Medulla oblongata (tissue), 1 donor: ENCODE measurements at regions not wholly inside any gene's neighbourhood (a gene's known extent, or its start where the extent isn't known, plus 50 kb on each side); places are given as distances from the start of the nearest gene placed in this dataset.
A peak's percentile ranks its signal among the peaks of the same experiment; 100 is the strongest.
"Not testable (repeated sequence)": the region's sequence is repeated elsewhere in the genome, so short reads cannot be mapped to it uniquely, and the experiment has no call there.

Experiments
- DNase-seq: peaks from one replicate; pipeline ENCODE4 v3.0.0-alpha.2; 2015; ENCODE audit errors: extremely low spot score

DNA sequence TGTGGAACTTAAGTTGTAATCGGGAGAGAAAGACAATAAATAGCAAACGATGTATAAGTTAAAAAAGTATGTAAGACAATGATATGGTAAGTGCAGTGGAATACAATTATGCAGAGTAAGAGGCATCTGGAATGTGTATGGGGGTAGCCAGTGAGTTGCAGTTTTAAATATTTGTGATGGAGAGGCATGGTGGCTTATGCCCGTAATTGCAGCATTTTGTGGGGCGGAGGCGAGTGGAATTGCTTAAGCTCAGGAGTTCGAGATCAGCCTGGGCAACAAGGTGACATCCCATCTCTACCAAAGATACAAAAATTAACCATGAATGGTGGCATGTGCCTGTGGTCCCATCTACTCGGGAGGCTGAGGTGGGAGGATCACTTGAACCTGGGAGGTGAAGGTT lies 52.5 kb upstream of the WDFY3 start:
- no peak for DNase-seq

DNA sequence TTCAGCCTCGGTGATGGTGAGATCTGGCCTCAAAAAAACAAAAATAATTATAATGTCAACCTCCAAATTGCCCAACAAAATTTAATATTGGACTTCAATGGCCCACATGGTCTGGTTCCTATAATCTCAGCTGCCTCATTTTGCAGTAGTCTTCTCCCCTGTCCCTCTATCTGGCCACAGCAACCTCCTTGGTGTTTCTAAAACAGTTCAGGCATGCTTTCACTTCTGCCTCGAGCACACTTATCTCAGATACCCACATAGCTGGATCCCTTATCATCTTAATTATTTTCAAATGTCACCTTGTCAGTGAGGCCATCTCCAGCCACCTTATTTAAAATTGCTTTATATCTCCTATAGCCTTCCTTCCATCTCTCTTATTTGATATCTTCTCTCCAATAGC lies 52.9 kb upstream of the WDFY3 start:
- DNase-seq = no peak

DNA sequence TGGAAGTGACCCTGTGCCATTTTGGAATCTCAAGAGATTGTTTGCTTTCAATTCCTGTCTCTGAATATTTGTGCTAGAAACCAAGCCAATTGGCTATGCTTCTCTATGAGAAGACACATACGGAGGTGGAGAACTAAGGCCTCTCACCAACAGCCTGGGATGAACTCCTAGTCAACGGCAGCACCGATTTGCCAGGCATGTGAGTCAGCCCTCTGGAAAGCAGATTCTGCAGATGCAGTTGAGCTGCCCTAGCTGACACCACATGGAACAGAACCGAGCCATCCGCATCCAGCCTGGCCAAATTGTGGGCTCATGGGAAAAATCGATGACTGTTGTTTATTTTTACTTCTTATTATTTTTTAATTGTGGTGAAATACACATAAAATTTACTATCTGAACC lies 58.2 kb upstream of the WDFY3 start:
- no peak for DNase-seq

DNA sequence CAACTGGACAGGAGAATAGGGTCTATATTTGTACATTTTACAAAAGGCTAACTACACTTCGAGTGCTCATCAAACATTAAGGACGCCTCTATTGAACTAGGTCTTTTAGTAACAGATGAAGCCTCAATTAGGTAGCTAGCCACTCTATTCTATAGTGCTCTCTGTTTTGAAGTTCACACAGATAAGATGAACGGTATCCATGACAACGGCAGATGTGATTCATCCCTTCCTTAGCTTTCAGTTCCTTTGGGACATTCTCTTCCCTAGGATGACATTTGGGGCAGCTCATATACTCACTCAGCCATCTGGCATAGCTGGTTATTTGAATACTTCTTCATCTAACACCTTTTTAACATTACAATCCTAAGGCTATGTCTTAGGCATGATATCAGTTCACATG lies 62.4 kb upstream of the WDFY3 start:
- DNase-seq = no peak

DNA sequence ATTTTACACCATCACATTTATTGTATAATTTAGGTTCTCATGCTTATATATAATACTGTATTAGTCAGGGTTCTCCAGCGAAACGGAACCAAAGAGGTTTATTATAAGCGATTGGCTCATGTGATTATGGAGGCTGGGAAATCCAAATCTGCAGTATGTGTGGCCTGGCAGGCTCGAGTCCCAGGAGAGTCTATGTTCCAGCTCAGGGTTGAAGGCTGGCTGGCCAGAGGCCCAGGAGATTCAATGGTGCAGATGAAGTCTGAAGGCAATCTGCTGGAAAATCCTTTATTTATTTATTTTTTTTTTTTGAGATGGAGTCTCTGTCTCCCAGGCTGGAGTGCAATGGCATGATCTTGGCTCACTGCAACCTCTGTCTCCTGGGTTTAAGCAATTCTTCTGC lies 63.0 kb upstream of the WDFY3 start:
- DNase-seq = no peak

DNA sequence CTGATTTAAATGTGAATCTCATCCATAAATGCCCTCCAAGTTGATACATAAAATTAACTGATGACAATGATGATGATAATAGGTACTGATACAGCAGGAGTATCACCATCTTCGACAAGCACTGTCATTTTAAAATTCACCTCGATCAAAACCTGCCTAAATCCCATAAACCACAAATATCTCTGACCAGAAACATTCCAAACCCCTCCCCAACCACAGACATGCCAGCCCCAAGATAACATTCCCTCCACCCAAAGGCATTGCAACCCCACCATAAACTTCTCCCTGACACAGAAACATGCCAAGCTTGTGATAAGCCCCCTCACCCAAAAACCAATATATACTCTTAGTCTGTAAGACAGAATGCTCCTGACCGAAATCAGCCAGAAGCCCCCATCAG lies 63.7 kb upstream of the WDFY3 start:
- DNase-seq = no peak

DNA sequence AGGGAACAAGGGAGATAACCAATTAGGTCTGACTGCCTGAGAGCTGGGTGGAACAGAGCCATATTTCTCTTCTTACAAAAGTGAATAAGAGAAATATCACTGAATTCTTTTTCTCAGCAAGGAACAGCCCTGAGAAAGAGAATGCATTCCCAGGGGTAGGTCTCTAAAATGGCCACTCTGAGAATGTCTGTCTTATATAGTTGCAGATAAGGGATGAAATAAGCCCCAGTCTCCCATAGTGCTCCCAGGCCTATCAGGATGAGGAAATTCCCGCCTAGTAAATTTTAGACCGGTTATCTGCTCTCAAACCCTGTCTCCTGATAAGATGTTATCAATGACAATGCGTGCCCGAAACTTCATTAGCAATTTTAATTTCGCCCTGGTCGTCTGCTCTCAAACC lies 67.3 kb upstream of the WDFY3 start:
- not testable (repeated sequence) for DNase-seq

DNA sequence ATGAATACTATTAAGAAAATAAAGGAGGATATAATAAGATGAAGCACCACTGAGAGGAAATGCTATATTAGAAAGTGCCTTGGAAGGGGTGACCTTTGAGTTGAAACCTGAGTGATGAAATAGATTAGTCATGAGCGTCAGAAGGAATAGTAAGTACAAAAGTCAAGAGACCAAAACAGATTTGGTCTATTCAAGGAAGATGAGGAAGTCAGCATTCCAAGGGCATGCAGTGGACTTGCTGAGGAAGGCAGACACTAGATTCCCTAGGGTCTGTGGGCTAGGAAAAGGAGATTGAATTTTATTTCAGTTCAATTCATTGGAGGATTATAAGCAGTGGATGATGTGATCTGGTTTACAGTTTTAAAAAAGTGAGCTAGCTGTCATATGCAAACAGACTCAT lies 73.0 kb upstream of the WDFY3 start:
- no peak for DNase-seq

DNA sequence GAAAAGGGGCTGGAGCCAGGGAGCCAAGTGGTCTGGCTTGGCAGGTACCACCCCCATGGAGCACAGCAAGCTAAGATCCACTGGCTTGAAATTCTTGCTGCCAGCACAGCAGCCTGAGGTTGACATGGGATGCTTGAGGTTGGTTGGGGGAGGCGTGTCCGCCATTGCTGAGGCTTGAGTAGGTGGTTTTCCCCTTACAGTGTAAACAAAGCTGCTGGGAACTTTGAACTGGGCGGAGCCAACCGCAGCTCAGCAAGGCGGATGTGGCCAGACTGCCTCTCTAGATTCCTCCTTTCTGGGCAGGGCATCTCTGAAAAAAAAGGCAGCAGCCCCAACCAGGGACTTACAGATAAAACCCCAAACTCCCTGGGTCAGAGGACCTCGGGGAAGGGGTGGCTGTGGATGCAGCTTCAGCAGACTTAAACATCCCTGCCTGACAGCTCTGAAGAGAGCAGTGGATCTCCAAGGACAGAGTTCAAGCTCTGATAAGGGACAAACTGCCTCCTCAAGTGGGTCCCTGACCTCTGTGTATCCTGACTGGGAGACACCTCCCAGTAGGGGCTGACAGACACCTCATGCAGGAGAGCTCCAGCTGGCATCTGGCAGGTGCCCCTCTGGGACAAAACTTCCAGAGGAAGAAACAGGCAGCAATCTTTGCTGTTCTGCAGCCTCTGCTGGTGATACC lies 77.5 kb upstream of the WDFY3 start:
- not testable (repeated sequence) for DNase-seq

DNA sequence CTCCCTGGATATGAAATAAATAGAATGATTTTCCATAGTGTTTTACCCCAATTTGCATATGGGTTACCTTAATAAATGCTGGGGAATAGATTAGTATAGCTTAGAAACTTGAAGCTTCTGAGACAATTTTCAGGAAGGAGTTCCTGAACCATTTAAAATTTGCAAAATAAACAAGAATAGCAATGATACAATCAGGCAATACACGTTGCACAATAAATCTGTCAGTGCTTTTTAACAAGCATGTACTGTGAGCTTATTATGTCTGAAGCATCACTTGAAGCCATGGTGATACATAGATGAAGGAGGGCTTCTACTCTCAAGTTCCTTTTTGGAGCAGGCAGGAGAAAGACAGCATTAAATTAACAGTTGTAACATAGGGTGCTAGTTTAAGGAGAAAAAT lies 84.2 kb upstream of the WDFY3 start:
- DNase-seq = no peak

DNA sequence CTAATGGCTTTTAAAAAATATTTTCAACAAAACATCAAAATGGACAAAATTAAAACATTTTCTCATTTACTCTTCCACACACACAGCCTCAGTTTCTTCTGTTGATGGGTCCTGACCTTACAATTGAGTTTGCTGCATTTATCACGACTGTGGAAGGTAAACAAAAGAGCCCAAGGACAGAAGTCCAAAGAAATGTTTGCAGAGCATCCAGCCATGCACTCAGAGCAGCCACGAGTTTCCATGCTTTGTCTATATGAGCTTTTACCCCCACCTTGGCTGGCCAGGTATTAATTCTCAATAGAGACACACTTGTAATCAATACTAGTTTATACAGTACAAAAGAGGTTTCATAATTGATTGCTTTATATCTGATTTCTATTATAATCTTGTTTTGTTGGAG lies 85.0 kb upstream of the WDFY3 start:
- DNase-seq = no peak

DNA sequence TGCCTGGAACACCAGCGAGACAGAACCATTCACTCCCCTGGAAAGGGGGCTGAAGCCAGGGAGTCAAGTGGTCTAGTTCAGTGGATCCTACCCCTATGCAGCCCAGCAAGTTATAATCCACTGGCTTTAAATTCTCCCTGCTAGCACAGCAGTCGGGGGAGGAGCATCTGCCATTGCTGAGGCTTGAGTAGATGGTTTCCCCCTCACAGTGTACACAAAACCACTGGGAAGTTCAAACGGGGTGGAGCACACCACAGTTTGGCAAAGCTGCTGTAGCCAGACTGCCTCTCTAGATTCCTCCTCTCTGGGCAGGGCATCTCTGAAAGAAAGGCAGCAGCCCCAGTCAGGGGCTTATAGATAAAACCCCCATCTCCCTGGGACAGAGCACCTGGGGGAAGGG lies 88.4 kb upstream of the WDFY3 start:
- not testable (repeated sequence) for DNase-seq

DNA sequence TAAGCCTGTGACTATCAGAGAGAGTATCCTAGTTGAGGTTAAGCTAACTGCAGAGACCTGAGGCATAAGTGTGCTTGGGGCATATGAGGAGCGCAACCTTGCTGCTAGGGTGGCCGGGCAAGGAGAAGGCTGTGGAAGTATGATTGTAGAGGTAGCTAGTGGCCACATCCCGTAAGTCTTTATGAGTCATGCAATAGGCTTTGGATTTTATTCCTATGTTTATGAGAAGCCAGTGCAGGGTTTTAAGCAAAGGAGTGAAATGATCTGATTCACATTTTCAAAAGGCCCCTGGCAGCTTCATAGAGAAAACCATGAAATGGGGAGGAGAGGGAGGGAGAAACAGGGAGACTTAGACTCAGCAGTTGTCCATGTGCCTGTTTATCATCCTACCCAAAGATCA lies 92.1 kb upstream of the WDFY3 start:
- DNase-seq = no peak

DNA sequence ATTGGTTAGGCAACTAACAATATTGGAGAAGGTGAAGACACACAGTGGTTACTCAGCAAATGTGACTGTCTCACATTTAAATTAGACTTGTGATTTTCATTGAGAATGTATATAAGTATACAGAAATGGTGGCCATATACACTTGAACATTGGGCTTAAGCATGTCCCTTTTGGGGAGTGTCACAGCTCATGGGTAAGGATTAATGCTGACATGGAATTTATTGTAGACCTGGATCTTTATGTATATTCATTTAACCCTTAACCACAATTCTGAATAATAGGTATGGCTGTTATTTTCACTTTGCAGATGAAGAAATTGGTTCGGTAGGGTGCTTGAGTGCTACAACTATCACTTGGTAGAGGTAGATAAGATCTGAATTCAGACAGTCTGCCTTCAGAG lies 95.5 kb upstream of the WDFY3 start:
- no peak for DNase-seq

DNA sequence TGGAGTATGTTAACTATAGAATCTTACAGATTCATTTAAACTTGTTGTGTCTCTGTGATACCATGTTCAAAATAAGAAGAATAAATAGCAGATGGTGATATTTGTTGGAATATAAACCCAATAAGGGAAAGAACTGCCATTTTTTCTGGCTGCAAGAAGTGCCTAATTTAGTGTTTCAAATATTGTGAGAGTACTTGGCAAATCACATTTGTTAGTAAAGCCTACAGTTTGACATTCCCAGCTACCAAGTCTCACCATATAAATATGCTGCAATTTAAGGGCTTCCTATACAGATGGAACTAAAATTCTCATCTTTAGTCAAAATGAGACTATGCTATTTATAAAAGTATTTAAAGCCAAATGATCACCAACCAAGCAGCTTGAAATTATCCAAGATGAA lies 96.0 kb upstream of the WDFY3 start:
- no peak for DNase-seq

DNA sequence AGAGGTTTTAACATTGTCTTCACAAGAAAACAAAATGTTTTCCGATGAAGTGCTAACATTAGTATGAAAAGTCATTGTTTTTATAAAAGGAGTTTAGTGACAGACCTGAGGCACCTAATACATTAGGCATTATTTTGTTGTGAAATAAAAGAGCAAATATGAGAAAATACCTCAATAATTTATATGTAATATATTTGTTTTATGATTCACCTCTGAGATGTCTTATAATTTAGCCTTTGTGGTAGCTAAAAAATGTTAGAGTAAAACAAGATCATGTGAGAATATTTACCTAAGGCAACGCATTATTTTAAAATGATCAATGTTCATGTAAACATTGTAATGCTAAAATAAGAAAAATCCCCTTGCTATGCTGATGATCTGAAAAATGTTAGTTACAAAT lies 100.9 kb upstream of the WDFY3 start:
- DNase-seq = no peak

DNA sequence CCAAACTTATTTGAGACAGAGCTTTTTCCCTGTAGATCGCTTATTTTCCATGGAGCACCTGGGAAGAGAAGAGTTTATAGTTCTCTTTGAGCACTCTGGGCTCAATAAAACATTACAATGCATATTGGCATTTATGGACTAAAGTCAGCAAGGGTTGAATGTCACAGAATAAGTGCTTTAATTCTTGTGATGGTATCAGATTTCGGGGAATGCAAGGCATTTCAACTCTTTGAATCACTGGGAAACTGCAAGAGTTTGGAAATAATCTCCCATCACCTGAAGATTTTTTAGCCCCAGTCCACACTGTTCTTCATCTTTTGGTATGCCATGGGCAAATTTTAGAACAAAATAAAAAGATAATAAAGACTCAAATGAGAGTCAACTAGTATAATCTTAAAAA lies 111.5 kb upstream of the WDFY3 start:
- DNase-seq = no peak

DNA sequence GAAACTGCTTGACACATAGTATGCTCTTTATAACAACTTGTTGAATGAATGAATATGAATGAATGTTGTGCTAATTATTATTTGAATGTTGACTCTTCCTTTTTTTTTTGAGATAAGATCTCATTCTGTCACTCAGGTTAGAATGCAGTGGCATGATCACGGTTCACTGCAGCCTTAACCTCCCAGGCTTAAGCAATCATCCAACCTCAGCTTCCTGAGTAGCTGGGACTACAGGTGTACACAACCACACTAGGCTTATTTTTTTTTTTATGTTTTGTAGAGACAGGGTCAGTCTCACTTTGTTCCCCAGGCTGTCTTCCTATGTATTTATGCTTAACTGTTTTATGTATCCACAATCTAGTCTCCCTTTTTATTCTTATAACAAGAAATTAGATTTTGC lies 114.7 kb upstream of the WDFY3 start:
- no peak for DNase-seq

DNA sequence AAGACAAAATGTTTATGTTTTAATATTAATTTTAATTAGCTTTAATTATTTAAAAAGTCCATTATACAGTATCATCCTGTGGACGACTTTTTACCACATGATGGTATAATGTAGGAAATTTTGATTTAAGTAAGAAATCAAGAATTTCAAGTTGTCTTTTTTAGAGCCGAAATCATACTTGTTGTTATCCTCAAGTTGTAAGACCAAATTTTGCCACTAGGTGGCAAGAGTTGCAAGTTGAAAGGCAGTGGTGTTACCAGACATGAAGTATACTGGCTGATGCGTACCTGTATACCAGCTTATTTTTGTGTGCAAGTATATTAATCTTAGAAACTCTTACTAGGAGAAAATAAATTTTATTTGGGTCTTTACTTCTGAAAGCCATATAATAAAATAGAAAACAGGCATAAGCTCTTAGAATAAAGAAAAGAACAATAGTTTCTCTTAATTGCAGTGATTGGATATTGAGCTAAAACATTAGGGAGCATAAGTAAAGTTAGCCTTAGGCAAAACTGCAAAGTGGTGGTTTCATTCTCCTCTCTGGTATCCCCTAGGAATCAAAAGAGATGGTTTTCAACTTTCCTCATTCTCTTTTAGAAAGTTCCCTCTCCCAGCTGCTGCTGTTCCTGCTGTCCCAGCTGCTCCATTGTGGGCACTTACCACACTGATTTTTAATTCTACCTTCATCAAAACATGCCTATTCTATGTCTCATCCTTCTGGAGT lies 118.0 kb upstream of the WDFY3 start:
- DNase-seq = peak; percentile 90

DNA sequence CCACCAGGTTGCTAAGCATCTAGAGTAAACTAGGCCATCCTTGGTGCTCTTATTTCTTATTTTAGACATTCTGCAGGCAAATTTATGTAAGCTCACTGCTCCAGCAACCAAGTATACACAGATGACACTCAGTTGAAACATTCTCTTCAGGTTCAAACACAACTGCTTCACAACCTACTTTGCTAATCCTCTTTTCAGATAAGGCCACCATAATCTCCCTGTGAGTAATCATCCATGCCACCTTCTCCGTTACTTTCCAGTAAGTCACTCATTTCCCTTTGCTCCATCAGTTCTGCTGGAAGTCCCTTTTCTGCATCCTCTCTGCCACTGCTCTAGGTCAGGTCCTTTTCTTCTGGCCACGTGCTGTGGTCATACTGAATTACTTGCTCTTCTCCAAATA lies 120.2 kb upstream of the WDFY3 start:
- DNase-seq = no peak

DNA sequence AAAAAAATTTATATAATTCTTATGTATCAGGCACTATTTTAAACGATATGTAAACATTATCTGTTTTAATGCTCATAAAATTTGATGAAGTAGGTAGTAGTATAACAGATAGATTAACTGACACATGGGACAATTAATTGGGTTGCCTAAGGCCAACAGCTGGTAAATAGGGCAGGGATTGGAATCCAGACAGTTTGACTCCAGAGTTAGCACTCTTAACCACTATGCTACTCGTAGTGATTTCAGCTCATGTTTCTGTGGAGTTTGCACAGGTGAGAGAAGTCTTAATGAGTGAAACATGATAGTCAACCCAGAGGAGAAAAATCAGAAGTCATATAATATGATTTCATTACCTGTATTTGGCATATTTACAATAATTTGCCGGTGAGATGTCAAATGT lies 126.0 kb upstream of the WDFY3 start:
- no peak for DNase-seq

DNA sequence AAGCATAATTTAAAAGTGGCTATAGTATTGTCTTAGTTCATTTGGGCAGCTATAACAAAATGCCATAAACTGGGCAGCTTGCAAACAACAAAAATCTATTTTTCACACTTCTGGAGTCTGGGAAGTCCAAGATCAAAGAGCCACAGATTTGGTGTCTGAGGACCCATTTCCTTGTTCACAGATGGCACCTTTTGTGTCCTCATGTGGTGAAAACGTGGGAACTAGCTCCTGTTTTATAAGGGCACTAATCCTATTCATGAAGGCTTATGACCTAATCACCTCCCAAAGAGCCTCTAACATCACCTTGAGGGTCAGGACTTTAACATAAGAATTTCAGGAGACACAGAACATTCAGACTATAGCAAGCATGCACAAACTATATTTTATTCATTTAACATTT lies 126.5 kb upstream of the WDFY3 start:
- no peak for DNase-seq

DNA sequence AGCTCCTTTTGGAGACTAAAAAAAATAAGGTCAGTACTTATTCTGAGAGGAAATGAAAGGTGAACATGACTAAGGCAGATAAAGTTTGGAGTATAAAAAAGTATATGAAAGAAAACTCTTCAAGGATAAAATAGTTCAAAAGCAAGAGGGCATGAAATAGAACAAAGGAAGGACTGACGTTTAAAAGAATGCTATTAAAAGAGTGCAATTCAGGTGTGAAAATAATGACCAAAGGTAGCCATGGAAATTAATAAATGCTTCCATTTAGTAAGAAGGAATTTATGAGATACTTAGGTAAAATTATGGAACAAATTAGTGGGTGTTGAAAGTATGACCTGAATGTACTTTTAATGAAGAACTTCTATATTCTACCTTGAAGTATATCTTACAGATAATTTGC lies 128.2 kb upstream of the WDFY3 start:
- DNase-seq = no peak

DNA sequence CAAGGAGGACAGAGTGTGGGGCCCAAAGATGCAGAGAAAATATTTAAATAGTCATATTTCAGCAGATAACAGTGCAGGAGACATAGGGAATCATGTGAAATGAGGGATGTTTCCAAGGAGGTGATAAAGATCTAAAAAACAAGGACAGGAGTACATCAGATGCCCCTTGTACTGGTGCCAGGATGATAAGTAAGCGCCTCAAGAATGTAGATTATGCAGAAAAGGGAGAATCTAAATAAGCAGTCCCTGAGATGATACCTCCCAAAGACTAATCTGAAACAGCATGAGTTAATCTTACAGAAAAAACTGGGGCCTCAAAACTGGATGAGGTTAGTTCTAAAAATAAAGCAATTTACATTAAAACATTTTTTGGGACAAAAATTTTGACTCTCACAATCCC lies 136.1 kb upstream of the WDFY3 start:
- no peak for DNase-seq
